NCI-H774 (cell line): ENCODE measurements at regions not wholly inside any gene's neighbourhood (a gene's known extent, or its start where the extent isn't known, plus 50 kb on each side); places are given as distances from the start of the nearest gene placed in this dataset.

ENCODE experiments used
- DNase-seq: peaks from one replicate; lab custom pipeline; 2025; lab: John Stamatoyannopoulos, UW

GRCh38 chr16:51474414-51475091, 323.5 kb upstream of the SALL1 start:
- no peak for DNase-seq

- DNase-seq, result no peak
Observed at GRCh38 chr16:51473091-51473490, 322.0 kb upstream of the SALL1 start.

- DNase-seq, result no peak
Observed at GRCh38 chr16:51470492-51470891, 319.4 kb upstream of the SALL1 start.

- DNase-seq, result no peak
Observed at GRCh38 chr16:51464996-51465395, 313.9 kb upstream of the SALL1 start.

DNA sequence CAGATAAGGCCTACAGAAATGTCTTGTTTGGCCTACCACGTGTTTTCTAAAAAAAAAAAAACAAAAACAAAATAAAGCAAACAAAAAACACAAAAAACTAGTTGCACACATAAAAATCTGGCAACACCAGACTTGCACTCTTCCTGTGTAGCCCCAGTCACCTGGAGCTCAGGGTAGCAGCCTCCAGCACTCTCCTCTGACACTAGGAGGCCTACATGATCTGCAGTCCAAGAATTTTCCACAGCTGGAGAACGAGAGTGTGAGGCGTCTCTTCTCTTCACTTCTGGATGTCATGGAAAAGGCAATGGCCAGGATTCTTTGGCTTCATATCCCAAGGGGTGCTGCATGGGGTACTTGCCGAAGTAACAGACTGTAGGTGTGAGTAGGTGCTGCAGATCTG, 310.2 kb upstream of the SALL1 start:
- DNase-seq, result no peak

DNA sequence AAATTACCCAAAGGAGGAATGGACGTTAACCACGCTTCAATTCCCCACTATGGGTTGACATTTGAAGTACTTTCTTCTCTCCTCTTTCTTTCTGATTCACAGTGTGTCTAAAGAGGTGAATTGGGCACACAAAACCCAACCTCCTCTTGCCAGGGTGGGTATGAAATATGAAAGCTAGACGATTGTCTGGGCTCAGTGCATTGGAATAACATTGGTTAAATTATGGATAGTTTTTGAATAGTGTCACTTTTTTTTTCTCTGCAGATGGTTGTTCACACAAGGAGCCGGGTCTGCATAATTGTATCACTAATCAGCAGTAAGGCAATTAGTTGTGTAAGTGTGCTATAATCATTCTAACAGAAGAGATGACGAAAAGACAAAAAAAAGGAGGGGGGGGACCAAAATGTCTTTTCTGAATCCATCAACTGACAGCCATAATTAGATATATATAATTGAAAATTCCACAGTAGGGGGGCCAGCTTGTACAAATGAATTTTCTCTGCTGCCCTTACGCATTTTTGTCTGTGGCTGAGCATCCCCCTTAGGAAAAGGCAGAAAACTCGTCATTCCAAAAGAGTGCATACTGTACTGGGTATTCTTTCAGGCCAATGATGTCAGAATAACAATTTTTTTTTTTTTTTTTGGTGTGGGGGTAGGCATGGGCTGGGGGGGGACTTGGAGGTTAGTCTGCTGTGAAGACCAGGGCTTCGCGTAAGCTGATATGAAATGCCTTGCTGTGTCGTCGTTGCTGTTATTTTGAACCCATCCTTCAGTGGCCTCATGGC, 307.5 kb upstream of the SALL1 start:
- no peak for DNase-seq

GRCh38 chr16:51457775-51458174, 306.7 kb upstream of the SALL1 start:
- no peak for DNase-seq

- DNase-seq, result no peak
Observed at GRCh38 chr16:51455398-51455797, 304.3 kb upstream of the SALL1 start.

DNA sequence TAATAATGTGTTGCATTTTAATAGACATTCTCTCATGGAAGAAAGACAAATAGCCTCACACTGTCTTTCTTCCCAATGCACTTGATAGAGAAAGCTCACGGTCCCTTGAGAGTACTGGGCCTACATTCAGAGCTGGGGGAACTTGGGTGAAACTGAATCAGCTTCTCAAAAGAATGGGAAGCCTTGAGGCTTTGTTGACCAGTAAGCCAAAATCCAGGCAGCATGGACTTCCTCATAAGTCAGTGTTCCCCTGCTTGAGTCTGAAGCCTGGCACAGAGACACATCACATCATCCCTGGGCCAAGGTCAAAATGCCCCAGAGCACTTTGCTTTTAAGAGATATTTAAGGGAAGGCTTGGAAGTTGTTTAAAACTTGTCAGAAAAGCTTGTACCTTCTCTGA, 302.2 kb upstream of the SALL1 start:
- no peak for DNase-seq

- DNase-seq, result no peak
Observed at GRCh38 chr16:51450909-51451308, 299.8 kb upstream of the SALL1 start.

- no peak for DNase-seq
Observed at GRCh38 chr16:51450376-51450775, 299.3 kb upstream of the SALL1 start.

- no peak for DNase-seq
Observed at GRCh38 chr16:51449441-51449840, 298.4 kb upstream of the SALL1 start.

DNA sequence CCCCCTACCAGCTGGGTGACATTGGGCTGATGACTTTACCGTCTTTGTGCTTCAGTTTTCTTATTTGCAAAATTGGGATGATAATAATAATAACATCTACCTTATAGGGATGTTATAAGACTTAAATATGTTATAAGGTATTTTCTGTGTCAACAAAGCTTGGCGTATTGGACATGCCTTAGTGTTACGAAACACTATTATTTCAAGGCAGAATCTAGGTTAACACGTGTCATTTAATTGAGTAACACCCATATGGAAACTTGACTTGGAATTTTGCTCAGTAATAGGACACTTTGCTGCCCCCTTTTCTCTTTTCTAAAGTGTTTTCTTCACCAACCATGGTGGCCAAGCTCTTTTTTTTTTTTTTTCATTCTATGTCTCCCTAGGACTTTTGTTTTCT, 294.2 kb upstream of the SALL1 start:
- DNase-seq, result no peak

GRCh38 chr16:51443934-51444333, 292.9 kb upstream of the SALL1 start:
- no peak for DNase-seq

DNA sequence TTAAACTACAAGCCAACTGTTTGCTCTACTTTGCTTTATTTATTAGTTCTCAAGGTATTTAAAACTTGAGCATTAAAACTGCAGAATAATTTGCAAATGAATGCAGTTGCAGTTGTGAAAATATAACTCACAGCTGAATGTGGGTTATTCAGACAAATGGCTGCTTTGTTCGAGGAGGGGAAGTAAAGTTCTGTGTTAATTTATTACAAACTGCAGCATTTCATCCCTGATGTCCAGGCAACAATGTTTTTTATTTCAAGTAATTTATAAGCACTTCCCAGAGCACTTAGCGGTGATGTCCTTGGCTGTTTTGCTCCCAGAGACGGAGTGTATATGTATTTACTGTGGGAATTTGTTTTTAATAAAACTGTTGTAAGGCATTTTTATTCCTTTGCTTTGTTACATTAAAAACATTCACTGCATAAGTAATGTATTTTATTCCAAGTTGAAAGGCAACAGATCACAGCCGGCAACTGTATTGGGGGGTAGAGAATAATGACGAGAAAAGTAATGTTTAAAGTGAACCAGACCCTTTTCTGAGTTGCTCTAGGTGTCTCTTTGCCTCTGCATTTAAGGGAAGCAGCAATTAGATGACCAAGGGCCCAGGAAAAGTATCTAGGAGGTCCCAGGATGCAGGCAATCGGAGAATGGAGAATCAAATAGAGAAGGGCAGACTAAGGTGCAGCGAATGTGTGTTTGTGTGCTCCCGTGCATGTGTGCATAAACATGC, 291.2 kb upstream of the SALL1 start:
- no peak for DNase-seq

GRCh38 chr16:51440131-51440889, 289.2 kb upstream of the SALL1 start:
- DNase-seq, result no peak

DNA sequence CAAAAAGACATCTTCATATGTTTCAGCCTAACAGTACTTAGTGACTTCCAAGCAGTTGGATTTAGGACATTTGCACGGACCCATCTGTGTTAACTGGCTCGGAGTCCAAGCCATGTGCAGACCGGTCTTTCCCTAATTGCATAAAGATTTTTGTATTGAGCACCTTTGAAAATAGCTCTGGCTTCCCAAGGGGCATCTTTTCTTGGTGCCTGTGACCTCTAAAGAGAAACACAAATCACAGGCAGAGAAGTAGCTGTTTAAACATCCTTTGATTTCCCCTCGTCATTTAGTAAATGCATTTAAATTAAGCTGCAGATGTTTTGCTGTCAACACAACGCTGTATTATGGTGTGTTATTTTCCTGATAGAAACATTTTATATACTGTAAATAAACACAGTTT, 288.2 kb upstream of the SALL1 start:
- DNase-seq, result no peak

DNA sequence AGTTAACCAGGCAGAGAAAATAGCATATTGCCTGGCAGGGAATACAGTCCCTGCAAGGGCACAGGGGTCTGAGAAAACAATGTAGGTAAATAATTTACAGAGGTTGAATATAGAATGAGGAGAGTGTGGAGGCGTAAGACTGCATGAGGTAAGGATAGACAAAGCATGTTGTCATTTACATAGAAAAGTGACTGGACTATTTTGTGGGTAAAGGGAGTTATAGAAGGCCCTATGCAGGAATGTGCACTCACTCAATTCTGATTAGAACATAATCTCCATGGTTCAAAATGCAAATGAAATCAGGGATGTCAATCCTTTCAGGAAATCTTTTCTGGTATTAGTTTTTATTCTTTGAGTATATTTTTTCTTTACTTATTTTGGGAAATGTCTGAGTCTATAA, 285.7 kb upstream of the SALL1 start:
- DNase-seq, result no peak

DNA sequence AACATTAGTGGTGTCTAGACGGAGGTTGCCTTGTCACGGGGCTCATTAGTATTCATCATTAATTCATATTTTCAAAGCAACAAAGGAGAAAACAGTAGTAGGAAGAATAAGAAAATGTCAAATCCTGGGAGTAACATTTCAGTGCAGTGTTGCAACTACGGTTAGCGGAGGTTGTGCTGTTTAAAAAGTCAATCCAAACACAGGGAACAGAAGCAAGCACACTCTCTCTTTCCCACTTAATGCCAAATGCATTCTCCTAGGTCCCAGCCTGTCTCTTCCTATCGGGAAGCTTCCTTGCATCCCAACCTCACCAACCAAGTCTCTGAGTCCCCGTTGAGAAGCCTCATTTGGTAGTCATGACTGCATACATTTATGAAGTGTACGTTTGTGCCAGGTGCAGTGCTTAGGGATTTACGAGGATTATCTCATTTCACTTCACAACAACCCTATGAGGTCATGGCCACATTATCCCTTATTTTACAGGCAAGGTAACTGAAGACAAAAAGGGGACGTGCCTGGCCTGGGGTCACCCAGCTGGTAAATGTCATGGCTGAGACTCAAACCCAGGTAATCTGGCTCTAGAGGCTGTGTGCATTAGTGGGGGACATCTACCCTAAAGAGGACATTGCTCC, 283.6 kb upstream of the SALL1 start:
- peak; percentile 25 for DNase-seq

DNA sequence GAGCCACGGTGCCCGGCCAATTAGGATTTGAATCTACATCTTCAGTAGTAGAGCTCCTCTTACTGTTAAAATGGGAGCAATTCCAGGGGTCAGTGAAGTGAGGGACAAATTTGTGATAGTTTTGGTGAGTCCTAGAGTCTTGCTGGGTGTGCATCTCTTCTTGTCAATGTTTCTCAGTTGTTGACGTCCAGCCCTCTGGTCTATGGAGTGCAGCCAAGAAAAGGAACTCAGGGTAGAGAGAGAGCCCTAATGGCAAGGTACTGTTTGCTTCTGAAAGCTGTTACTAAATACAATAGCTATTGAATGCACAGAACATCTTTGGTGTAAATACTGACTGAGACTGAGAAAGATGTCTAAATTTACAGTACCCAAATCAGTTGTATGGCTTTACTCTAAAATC, 282.5 kb upstream of the SALL1 start:
- DNase-seq, result peak; percentile 15

- no peak for DNase-seq
Observed at GRCh38 chr16:51431517-51432241, 280.6 kb upstream of the SALL1 start.
